HG02571 (cell line): ENCODE measurements at regions not wholly inside any gene's neighbourhood (a gene's known extent, or its start where the extent isn't known, plus 50 kb on each side); places are given as distances from the start of the nearest gene placed in this dataset.
"Not testable (repeated sequence)": the region's sequence is repeated elsewhere in the genome, so short reads cannot be mapped to it uniquely, and the experiment has no call there.

Experiments used
- ATAC-seq: cut with Tn5 transposase; IDR thresholded peaks from one replicate; pipeline ENCODE4 v1.9.1; 2021; ENCODE audit warnings: mild to moderate bottlenecking, moderate library complexity; ENCODE audit not compliant: unreplicated experiment

DNA sequence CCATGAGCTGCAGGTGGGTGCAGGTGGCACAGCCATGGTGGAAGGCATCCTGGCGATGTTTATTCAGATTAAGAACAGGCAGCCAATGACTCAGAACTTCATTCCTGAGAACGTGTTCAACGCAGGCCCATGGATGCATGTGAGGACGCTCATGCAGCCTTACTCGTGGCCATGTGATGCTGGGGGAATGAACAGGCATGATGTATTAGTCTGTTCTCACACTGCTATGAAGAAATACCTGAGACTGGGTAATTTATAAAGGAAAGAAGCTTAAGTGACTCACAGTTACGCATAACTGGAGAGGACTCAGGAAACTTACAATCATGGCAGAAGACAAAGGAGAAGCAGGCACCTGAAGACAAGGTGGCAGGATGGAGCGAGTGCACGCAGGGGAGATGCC lies 146.6 kb downstream of the RNASET2 start:
- ATAC-seq: no peak

DNA sequence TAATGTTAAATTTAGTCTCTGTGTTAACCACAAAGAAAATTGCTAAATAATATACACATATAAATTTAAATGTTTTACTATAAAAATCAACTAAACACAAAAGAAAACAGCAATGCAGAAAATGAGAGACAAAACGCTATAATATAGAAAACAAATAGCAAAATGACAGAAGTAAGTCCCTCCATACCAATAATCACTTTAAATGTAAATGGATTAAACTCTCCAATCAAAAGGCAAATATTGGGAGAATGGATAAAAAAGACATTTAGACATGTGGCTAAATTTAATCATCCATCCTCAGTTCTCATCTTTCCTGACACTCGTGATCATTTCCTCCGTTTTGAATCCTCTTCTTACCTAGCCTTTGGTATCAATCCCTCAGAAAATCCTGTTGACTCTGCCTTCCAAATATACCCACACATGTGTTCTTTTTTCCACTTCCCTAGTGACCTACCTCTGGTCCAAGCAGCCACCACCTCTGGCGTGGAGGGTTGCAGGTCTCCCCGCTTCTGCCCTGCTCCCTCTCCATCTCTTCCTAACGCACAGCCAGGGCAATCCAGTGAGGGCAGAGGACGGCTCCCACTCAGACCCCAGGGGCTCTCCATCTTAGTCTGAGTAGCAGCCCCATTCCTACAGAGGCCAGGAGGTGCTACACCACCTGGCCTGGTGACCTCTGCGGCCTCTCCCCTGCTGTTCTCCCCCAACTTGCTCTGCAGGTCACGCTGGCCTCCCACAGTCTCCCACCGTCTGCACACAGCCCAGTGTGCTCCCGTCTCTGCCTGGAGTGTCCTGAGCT lies 149.2 kb downstream of the RNASET2 start:
- ATAC-seq: no peak

DNA sequence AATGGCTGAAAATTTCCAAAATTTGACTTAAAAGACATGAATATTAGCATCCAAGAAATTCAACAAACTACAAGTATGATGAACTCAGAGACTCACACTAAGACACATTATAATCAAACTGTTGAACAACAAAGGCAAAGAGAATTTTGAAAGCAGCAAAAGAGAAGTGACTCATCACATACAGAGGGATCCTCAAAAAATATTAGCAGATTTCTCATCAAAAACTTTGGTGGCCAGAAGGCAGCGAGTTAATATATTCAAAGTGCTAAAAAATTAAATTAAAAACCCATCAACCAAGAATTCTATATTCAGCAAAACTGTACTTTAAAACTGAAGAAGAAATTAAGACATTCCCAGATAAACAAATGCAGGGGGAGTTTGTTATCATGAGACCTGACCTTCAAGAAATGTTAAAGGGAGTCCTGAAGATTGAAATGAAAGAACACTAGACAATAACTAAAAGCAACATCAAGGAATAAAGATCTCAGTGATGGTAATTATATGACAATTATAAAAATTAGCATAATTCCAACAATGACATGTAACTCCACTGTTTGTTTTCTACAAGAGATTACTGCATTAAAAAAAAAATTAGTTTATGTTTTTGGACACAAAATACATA lies 150.0 kb downstream of the RNASET2 start:
- ATAC-seq: no peak

DNA sequence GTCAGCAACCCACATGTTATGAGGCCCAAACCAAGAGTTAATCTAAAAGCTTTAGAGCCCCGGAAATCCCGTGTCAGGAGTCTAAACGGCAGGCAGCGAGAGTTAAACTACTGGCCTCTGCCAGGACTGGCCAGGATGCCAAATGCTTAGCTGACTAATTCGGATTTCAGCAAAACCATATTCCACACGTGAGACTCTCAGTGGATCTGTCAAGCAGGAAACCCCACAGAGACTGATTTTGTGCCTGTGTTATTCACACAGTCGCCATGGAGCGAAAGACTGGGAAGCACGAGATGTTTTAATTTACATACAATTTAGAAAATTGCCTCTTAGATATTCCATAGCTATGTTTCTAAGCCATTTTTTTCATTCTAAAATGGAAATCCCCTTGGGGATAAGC lies 152.9 kb downstream of the RNASET2 start:
- ATAC-seq: no peak

DNA sequence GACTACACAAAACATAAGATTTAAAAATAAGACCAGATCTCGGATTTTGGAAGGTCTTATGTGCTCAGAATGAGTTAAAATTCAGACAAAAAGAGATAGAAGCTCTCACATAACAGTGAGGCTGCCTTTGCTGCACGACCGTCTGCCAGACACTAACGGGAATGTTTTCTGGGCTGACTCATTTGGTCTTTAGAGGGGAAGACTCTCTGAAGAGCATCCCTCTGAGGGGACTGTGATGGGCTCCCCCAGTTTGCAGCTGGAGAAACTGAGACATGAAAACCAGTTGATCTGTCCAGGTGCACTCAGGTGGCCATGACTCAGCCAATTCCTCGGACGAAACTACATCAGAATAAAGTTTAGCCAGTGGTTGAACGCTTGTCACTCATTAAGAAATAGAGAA lies 153.9 kb downstream of the RNASET2 start:
- ATAC-seq: no peak

DNA sequence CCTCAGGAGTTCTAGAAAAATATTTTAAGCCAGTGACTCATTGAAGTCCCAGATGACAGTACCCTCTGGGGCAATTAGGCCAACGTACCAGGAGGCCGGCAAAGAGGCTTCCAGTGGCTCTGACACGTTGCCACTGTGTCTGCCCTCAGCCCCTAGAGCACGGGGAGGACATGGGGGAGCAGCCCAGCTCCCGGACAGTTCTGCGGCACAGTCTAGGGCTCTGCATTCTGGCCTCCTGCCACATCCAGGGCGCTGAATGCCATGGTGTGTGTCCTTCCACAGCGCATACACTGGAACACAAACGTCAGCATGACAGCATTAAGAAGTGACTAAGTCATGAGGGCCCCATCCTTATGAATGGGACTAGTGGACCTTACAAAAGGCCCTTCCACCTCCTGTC lies 156.2 kb downstream of the RNASET2 start:
- ATAC-seq: no peak

DNA sequence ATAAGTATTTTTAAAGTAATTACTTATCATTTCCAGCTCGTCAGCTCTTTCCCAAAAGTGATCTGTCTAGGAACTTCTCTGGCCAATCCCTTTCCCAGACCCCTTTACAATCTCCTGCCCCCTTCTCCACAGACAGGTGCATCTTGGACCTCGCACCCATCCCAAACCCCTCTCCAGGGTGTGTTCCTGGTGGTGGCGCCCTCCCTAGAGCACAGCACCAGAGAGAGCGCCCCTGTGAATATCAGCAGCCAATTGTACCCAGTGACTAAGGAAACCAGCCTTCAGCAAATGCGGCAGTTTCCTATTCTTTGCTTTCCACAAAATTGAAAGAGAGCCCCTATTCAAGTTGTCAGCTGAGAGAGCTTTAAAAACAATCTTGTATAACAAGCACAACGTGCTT lies 157.7 kb downstream of the RNASET2 start:
- no peak for ATAC-seq

DNA sequence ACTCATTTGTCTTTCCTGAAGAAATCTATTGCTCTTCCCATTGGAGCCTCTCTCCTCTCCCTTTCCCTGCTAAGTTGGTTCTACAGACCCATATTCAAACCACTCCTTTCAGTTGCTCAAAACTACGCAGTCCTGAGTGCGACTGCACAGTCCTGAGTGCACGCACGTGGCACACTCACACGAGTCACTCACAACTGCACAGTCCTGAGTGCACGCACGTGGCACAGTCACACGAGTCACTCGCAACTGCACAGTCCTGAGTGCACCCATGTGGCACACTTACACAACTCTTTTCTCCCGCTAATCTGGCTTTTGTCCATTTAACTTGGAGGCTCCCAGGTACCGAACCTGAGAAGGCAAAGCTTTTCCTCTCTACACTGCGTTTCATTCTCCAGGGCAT lies 159.7 kb downstream of the RNASET2 start:
- no peak for ATAC-seq

DNA sequence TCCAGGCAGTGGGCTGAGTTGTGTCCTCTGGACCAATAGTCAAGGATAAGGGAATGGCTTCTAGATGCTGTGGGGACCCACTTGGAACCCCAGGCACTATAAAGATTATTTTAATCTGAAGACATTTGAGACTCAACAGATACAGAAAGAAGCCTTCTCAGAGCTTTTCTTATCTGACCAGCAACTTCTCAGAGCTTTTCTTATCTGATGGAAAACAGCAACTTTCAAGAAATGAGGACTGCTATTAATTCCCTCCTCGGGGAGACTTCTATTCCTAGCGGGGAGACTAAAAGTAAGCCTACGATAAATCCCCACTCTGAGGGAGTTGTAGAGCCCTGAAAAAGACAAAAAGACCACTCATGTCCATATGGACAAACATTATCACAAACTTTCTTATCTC lies 160.5 kb downstream of the RNASET2 start:
- ATAC-seq: no peak

DNA sequence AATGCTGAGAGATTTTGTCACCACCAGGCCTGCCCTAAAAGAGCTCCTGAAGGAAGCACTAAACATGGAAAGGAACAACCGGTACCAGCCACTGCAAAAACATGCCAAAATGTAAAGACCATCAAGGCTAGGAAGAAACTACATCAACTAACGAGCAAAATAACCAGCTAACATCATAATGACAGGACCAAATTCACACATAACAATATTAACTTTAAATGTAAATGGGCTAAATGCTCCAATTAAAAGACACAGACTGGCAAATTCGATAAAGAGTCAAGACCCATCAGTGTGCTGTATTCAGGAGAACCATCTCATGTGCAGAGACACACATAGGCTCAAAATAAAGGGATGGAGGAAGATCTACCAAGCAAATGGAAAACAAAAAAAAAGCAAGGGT lies 163.8 kb upstream of the RPS6KA2 start:
- not testable (repeated sequence) for ATAC-seq

DNA sequence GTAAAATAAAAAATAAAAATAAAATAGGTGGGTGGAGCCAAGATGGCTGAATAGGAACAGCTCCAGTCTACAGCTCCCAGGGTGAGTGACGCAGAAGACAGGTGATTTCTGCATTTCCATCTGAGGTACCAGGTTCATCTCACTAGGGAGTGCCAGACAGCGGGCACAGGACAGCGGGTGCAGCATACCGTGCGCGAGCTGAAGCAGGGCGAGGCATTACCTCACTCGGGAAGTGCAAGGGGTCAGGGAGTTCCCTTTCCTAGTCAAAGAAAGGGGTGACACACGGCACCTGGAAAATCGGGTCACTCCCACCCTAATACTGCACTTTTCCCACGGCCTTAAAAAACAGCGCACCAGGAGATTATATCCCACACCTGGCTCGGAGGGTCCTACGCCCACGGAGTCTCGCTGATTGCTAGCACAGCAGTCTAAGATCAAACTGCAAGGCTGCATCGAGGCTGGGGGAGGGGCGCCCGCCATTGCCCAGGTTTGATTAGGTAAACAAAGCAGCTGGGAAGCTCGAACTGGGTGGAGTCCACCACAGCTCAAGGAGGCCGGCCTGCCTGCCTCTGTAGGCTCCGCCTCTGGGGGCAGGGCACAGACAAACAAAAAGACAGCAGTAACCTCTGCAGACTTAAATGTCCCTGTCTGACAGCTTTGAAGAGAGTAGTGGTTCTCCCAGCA lies 161.9 kb upstream of the RPS6KA2 start:
- not testable (repeated sequence) for ATAC-seq

DNA sequence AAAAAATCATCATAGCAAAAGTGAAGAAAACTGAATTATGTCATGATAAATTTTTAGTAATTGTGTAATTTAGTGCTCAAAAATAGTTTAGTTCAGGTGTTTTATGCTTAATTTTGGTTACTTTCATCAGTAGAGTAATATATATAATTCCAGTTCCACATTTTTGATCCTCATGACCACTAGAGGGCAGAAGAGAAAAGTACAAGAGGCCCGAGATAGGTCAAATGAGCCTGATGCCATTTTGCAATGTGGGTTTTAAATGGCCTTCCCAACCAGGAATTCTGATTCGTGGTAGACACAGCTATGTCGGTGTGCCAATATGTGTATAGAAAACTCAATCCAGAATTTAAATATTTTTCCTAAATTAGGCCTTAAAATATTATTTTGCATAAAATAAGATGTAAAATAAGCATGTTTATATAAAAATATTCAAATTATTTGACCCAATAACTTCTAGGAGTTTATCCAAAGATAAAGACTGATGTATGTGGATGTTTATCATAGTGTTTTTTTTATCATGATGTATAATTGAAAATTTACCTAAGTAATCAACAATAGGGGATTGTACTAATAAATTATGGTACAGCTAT lies 159.7 kb upstream of the RPS6KA2 start:
- ATAC-seq: no peak

DNA sequence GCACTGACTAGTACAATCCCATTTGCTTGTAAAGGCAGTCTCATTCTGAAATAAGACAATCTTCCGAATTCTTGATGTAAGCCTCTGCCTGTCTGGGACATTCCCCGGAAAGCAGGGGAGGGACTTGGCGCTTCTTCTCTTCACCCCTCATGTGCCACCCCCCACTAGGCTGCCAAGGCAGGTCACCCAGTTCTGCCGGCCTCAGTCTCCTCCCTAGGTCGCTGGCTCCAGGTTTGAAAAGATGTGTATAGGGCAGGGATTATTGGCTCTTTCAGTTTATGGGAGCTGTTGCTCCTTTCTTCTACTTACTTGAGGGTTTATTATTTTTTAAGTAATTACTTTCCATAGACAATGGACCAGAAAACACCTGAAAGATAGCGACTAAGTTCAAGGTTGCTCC lies 158.1 kb upstream of the RPS6KA2 start:
- no peak for ATAC-seq

DNA sequence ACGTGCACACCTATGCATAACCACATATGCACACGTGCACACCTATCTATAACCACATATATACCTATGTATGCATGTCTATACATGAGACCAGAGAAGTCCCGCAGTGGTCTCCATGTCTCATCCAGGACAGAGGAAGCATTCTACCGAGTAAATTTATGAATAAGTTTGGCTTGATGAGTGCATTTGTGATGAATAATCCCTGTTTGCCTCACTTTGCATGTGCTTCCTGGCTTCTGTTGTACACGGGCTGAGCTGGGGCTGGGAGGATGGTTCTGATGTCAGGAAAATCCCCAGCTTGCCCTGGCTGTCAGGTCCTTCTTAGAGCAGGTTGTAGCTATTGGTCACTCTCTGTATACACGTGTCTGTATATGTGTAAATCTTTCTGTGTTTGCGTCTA lies 157.6 kb upstream of the RPS6KA2 start:
- no peak for ATAC-seq

DNA sequence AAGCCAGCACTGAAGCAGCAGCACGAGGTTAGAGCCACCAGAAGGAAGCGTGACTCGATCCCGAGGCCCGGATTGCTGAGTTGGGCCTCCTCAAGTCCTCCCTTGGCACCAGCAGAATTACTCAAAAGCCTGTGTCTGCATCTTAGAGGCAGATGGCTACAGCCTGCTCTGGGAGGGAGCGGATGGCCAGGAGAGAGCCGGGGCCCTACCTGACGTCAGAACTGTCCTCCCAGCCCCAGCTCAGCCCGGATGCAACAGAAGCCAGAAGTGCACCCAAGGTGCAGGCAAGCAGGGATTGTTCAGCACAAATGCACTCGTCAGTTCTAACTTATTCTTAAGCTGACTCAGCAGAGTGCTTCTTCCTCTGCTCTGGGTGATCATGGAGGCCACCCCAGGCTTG lies 155.5 kb upstream of the RPS6KA2 start:
- no peak for ATAC-seq

DNA sequence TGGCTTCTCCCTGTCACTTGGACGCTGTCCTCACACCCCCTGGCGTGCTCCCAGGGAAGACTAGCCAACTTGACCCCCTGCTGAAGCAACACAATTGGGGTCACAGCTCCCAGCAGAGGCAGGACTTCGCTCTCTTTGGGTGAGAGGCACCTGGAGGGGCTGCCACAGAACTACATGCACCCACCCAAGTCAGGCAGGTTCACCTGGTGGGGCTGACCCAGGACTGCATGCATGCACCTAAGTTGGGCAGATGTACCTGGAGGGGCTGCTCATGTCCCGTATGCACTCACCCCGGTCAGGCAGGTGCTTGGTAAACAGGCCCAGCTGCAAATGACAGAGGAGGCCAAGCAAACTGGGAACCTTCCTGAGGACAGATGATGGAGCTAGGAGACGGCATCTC lies 154.3 kb upstream of the RPS6KA2 start:
- ATAC-seq: no peak

DNA sequence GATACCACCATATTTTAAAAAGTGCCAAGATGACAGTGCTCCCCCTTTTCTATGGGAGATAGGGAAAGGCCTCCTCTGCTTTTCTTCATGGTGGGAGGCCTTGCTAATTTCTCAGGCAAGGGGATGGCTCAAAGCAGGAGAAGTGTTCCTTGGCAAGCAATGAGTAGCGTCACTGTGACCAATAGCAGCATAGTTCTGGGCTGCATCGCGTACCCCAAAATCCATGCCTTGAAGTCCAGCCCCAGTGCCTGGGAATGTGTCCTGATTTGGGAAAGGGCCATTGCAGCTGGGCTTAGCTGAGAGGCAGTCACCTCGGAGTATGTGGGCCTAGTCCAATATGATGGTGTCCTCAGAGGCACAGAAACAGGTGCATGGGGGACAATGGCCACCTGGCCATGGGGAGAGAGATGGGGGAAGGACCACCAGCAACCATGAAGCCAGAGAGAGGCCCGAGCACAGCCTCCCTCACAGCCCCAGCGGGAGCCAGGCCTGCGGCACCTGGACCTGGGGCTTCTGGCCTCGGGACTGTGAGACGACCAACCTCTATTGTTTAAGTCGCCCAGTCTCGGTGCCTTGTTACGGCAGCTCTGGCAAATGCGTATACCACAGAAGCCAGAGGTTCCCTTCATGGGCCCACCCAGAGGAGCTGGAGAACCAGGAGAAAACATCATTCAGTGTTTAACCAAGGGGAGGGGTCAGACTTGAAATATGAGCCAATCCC lies 153.1 kb upstream of the RPS6KA2 start:
- ATAC-seq: no peak

DNA sequence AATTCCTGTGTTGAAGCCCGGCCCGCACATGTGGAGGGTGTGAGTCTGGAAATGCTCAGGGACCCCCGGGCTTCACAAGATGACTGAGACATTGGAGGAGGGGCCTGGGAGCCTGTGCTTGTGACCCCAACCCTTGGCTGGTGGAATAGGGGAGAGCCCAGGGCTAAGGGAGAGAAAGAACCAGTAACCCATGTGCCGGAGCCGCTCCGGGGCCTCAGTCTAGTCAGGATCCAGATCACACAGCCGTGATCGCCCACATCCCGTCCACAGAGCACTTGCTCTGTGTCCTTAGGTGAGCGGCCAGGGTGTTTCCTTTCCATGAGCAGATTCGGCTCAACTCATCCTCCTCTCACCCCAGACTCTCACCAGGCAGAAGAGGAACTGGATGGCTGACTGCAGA lies 152.3 kb upstream of the RPS6KA2 start:
- no peak for ATAC-seq

DNA sequence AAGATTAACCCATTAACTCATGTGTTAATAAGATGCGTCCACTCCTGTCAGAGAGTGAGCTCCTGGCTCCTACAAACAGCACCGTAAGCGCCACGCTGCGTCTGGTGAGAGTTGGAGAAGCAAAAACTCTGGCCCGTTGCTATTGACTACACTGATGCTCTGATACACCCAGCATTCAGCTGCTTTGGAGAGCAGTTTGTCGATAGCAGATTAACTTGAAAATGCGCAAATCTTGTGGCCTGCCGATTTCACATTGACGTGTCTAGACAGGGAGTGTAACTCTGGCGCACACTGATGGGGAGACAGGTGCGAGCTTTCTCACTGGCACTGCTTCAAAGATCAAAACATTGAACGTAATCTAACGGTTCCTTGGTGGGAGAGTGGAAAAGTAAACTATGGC lies 151.7 kb upstream of the RPS6KA2 start:
- no peak for ATAC-seq

DNA sequence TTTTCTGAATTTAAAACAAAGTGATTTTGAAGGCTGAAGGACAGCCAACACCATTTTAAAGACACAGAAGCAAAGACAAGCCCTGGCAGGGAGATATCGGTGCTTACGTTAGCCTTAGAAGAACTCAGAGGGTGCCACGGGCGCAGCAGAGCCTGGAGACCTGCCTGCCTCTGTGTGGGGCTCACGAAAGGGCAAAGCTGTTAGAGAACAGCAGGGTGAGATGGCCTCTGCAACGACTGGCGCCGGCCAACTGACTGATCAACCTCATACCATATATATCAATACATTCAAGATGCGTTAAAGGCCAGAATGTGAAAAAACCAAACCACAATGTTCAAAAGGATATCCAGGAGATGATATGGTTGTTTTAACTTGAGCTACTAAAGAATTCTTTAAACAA lies 151.0 kb upstream of the RPS6KA2 start:
- no peak for ATAC-seq

DNA sequence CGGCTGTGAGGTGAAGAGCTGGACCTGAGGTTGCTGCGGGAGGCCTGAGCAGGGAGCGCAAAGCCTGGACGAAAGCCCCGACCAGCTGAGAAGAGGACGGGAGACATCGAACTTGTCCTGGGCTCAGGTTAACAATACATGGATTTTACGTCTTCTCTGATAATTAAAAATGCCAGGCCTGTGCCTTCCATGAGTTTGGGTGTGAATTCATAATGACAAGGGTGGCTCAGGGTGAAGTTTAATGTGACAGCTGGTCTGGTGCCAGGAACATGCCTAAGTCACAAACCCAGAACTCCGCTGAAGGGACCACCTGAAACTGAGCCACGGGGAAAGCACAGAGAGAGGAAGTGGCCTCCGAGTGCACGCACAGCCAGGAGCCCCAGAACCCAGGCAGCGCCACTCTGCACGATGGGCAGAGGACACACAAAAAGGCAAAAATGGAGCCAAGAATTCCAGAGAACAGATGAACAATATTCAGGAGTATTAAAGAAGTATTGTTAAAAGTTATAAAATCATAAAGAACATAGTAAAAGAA lies 150.1 kb upstream of the RPS6KA2 start:
- no peak for ATAC-seq
